GM23248 (cell line): ENCODE measurements at regions not wholly inside any gene's neighbourhood (a gene's known extent, or its start where the extent isn't known, plus 50 kb on each side); places are given as distances from the start of the nearest gene placed in this dataset.

Experiments
- EZH2 ChIP-seq: fragments of 200-600 bp; sonication (generic); IDR thresholded peaks from 2 replicates; pipeline ENCODE4 v1.6.1; 2018; ENCODE audit warnings: antibody characterized with exemption, mild to moderate bottlenecking; ENCODE audit not compliant: insufficient read depth, poor library complexity, severe bottlenecking
- EZH2phosphoT487 ChIP-seq: fragments of 200-600 bp; sonication (generic); IDR thresholded peaks from 2 replicates; pipeline ENCODE4 v1.6.1; 2018; ENCODE audit warnings: antibody characterized with exemption, moderate library complexity, mild to moderate bottlenecking, low read depth; ENCODE audit not compliant: insufficient read depth

DNA sequence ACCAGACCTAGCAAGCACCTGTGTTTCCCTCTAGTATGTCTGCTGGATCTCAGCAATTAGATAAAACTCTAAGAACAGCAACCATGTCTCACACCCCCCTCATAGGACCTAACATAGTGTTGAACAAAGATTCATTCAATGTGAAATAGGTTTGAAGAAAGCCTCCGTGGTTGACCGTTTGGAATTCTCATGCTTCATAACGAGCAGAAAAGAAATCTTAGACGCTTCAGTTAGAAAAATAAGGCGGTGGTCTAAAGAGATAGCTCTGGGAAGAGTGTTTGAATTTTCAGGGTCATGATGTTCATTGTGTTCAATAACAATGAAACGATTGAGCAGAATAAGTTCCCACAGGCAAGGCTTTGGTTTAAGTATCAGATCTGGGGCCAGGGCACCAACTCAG, 332.9 kb downstream of the COG6 start:
- TF ChIP-seq EZH2 (no peak), EZH2phosphoT487 (no peak)
